PC-3 (cell line): ENCODE measurements at regions not wholly inside any gene's neighbourhood (a gene's known extent, or its start where the extent isn't known, plus 50 kb on each side); places are given as distances from the start of the nearest gene placed in this dataset.

Experiments
- ATAC-seq: fragments of 200-7000 bp; cut with Tn5 transposase; 2 replicates; pipeline ENCODE4 v1.9.1; 2020; ENCODE audit warnings: mild to moderate bottlenecking, moderate library complexity
- BruUV-seq: library from RNA; stranded (reverse); fragments of 400-500 nt; replicated peaks from 2 replicates; lab custom pipeline; 2021; lab: Mats Ljungman, UMichigan
- CTCF ChIA-PET: fragments of 300-600 bp; sonication (Branson Sonifier 250); formaldehyde crosslinking; loops from one replicate; lab custom pipeline; 2022; ENCODE audit warnings: antibody characterized with exemption; lab: Charles Lee
- POLR2A ChIA-PET: fragments of 300-600 bp; sonication (Branson Sonifier 250); formaldehyde crosslinking; loops from one replicate; lab custom pipeline; 2022; ENCODE audit warnings: antibody characterized with exemption; ENCODE audit not compliant: unreplicated experiment; lab: Charles Lee
- DNase-seq: peaks from one replicate; pipeline ENCODE4 v3.0.0-alpha.2; 2015
- H2AFZ ChIP-seq: fragments of 300-600 bp; sonication (generic); 2 replicates; pipeline ENCODE4 v1.6.0; 2016; ENCODE audit warnings: antibody characterized with exemption, low read length
- H3F3A ChIP-seq: fragments of 300-600 bp; sonication (generic); one replicate; pipeline ENCODE4 v1.6.0; 2017; ENCODE audit warnings: antibody characterized with exemption, low read length, control low read depth, mild to moderate bottlenecking; ENCODE audit not compliant: unreplicated experiment
- H3K27ac ChIP-seq: fragments of 300-600 bp; sonication (generic); 2 replicates; pipeline ENCODE4 v1.5.1; 2016; ENCODE audit warnings: mild to moderate bottlenecking, low read length
- H3K27me3 ChIP-seq: fragments of 300-600 bp; sonication (generic); 2 replicates; pipeline ENCODE4 v1.6.1; 2016; ENCODE audit warnings: low read length, mixed read lengths
- H3K36me3 ChIP-seq: fragments of 300-600 bp; sonication (generic); 2 replicates; pipeline ENCODE4 v1.6.1; 2016; ENCODE audit warnings: low read depth, mixed run types, low read length, mixed read lengths
- H3K4me1 ChIP-seq: fragments of 300-600 bp; sonication (generic); 2 replicates; pipeline ENCODE4 v1.5.1; 2016; ENCODE audit warnings: low read length; ENCODE audit not compliant: insufficient read depth
- H3K4me2 ChIP-seq: fragments of 300-600 bp; sonication (generic); 2 replicates; pipeline ENCODE4 v1.6.0; 2016; ENCODE audit warnings: low read length
- H3K4me3 ChIP-seq: fragments of 300-600 bp; sonication (generic); 2 replicates; pipeline ENCODE4 v1.5.1; 2016; ENCODE audit warnings: mild to moderate bottlenecking, low read length, mixed read lengths
- H3K79me2 ChIP-seq: fragments of 300-600 bp; sonication (generic); 2 replicates; pipeline ENCODE4 v1.6.1; 2017; ENCODE audit warnings: low read length, mixed read lengths
- H3K9ac ChIP-seq: fragments of 300-600 bp; sonication (generic); 2 replicates; pipeline ENCODE4 v1.6.0; 2016; ENCODE audit warnings: mild to moderate bottlenecking, low read length
- H3K9me2 ChIP-seq: fragments of 300-600 bp; sonication (generic); replicated peaks from 2 replicates; pipeline ENCODE4 v1.6.1; 2016; ENCODE audit warnings: mixed run types, low read length, mixed read lengths
- H3K9me3 ChIP-seq: fragments of 300-600 bp; sonication (generic); 2 replicates; pipeline ENCODE4 v1.6.1; 2016; ENCODE audit warnings: low read length, mixed read lengths
- H4K20me1 ChIP-seq: fragments of 300-600 bp; sonication (generic); 2 replicates; pipeline ENCODE4 v1.6.1; 2016; ENCODE audit warnings: low read length, mixed read lengths
- EZH2 ChIP-seq: fragments of 300-600 bp; sonication (generic); IDR thresholded peaks from one replicate; pipeline ENCODE4 v1.6.1; 2017; ENCODE audit warnings: antibody characterized with exemption, mild to moderate bottlenecking, low read length; ENCODE audit not compliant: unreplicated experiment
- EZH2phosphoT487 ChIP-seq: fragments of 300-600 bp; sonication (generic); IDR thresholded peaks from 2 replicates; pipeline ENCODE4 v1.6.1; 2018; ENCODE audit warnings: mild to moderate bottlenecking, antibody characterized with exemption, low read length, borderline replicate concordance
- intact Hi-C: fragments of 100-400 bp; cut with micrococcal nuclease; formaldehyde crosslinking; loops from 2 replicates; pipeline ENCODE4 v1.9.0; 2023
- TF ChIP-seq, protein P1 (sequence below): fragments of 300-600 bp; sonication (generic); conservative IDR thresholded peaks from 2 replicates; pipeline ENCODE4 v1.5.1; 2017; ENCODE audit warnings: antibody characterized with exemption, low read depth, mild to moderate bottlenecking, low read length

GRCh38 chr2:3094999-3095958 is 282.3 kb downstream of the EIPR1 start:
- TF ChIP-seq EZH2 (no peak), EZH2phosphoT487 (no peak)
- TF ChIP-seq, protein P1, sequence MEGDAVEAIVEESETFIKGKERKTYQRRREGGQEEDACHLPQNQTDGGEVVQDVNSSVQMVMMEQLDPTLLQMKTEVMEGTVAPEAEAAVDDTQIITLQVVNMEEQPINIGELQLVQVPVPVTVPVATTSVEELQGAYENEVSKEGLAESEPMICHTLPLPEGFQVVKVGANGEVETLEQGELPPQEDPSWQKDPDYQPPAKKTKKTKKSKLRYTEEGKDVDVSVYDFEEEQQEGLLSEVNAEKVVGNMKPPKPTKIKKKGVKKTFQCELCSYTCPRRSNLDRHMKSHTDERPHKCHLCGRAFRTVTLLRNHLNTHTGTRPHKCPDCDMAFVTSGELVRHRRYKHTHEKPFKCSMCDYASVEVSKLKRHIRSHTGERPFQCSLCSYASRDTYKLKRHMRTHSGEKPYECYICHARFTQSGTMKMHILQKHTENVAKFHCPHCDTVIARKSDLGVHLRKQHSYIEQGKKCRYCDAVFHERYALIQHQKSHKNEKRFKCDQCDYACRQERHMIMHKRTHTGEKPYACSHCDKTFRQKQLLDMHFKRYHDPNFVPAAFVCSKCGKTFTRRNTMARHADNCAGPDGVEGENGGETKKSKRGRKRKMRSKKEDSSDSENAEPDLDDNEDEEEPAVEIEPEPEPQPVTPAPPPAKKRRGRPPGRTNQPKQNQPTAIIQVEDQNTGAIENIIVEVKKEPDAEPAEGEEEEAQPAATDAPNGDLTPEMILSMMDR: no peak
- no peak overlapping the region for H3K4me3 ChIP-seq
- no peak overlapping the region for H3K27ac ChIP-seq
- no TSS peak for BruUV-seq
- no peak overlapping the region for H2AFZ ChIP-seq
- CTCF ChIA-PET: no interaction called here
- peaks cover 63% of the 10 kb centered on the region for H3K27me3 ChIP-seq
- H3F3A ChIP-seq: no peaks in the 10 kb centered on the region
- no peaks in the 10 kb centered on the region for H3K9me3 ChIP-seq
- intact Hi-C loops: no loop called here
- no peaks in the 10 kb centered on the region for H3K79me2 ChIP-seq
- no peaks in the 10 kb centered on the region for H3K9me2 ChIP-seq
- H3K4me2 ChIP-seq: no peak overlapping the region
- H3K9ac ChIP-seq: no peak overlapping the region
- POLR2A ChIA-PET: no interaction called here
- no peak for ATAC-seq
- H4K20me1 ChIP-seq: no peaks in the 10 kb centered on the region
- DNase-seq: no peak
- H3K36me3 ChIP-seq: no peaks in the 10 kb centered on the region
- no peaks in the 10 kb centered on the region for H3K4me1 ChIP-seq

DNA sequence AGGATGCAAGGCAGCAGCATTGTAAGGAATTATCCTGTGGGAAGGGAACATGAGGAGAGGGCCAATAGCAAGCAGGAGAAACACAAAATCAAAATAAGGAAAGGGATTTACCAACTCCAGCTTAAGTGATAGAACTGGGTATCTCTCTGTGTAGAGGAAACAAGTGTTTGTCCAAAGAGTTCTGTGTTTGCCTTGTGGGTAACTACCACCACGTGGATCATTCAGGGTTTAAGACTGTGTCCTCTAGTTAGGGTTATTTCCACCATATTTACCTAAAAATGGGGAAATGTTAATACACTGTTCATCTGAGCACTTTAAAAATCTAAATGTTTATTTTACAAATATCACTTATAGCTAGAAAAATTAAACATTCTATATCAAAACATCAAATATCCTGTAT is 283.3 kb downstream of the EIPR1 start:
- no peak for ATAC-seq
- BruUV-seq: no TSS peak
- Histone ChIP-seq H3K27me3 (peaks cover 53% of the 10 kb centered on the region), H3F3A (no peaks in the 10 kb centered on the region), H3K4me2 (no peak overlapping the region), H3K4me1 (no peaks in the 10 kb centered on the region), H3K9me3 (no peaks in the 10 kb centered on the region), H3K9me2 (no peaks in the 10 kb centered on the region), H3K9ac (no peak overlapping the region), H3K79me2 (no peaks in the 10 kb centered on the region), H4K20me1 (no peaks in the 10 kb centered on the region), H3K36me3 (no peaks in the 10 kb centered on the region), H2AFZ (no peak overlapping the region), H3K4me3 (no peak overlapping the region), H3K27ac (no peak overlapping the region)
- no peak for TF ChIP-seq EZH2
- TF ChIP-seq EZH2phosphoT487: no peak
- TF ChIP-seq, protein P1: no peak
- POLR2A ChIA-PET: no interaction called here
- CTCF ChIA-PET: no interaction called here
- DNase-seq: no peak
- intact Hi-C loops: no loop called here

DNA sequence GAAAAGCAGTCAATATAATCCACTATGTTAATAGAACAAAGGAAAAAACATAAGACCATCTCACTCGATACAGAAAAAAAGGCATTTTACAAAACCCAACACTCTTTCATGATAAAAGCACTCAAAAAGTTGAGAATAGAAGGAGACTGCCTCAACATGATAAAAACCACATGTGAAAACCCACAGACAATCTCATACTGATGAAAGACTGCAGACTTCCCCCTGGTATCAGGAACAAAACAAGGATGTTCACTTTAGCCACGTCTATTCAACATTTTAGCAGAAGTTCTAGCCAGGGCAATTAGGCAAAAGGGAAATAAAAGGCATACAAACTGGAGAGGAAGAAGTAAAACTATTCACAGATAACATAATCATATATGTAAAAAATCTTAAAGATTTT is 285.9 kb downstream of the EIPR1 start:
- DNase-seq: no peak
- BruUV-seq: no TSS peak
- TF ChIP-seq, protein P1: no peak
- TF ChIP-seq EZH2 (no peak), EZH2phosphoT487 (no peak)
- Histone ChIP-seq H3K4me2 (no peak overlapping the region), H3K9me2 (no peaks in the 10 kb centered on the region), H3K9ac (no peak overlapping the region), H3K27ac (no peak overlapping the region), H3K4me3 (no peak overlapping the region), H3K36me3 (no peaks in the 10 kb centered on the region), H4K20me1 (no peaks in the 10 kb centered on the region), H3K4me1 (no peaks in the 10 kb centered on the region), H3F3A (no peaks in the 10 kb centered on the region), H3K9me3 (no peaks in the 10 kb centered on the region), H2AFZ (no peak overlapping the region), H3K79me2 (no peaks in the 10 kb centered on the region), H3K27me3 (peaks cover 36% of the 10 kb centered on the region)
- ChIA-PET CTCF (no interaction called here), POLR2A (no interaction called here)
- no peak for ATAC-seq
- intact Hi-C loops: no loop called here
